Loucy (cell line): ENCODE measurements at regions not wholly inside any gene's neighbourhood (a gene's known extent, or its start where the extent isn't known, plus 50 kb on each side); places are given as distances from the start of the nearest gene placed in this dataset.
"Not testable (repeated sequence)": the region's sequence is repeated elsewhere in the genome, so short reads cannot be mapped to it uniquely, and the experiment has no call there.

Experiments used
- H2AFZ ChIP-seq: fragments of 200-600 bp; sonication (generic); 2 replicates; pipeline ENCODE4 v1.6.0; 2016; ENCODE audit warnings: antibody characterized with exemption, mild to moderate bottlenecking, low read length, moderate library complexity
- H3F3A ChIP-seq: fragments of 200-600 bp; 2 replicates; pipeline ENCODE4 v1.6.0; 2016; ENCODE audit warnings: antibody characterized with exemption, low read depth, mild to moderate bottlenecking
- H3K27me3 ChIP-seq: fragments of 200-600 bp; sonication (generic); 2 replicates; pipeline ENCODE4 v1.6.1; 2014; ENCODE audit warnings: low read length, mild to moderate bottlenecking; ENCODE audit not compliant: insufficient read depth, poor library complexity, severe bottlenecking
- H3K36me3 ChIP-seq: fragments of 200-600 bp; sonication (generic); 2 replicates; pipeline ENCODE4 v1.6.1; 2016; ENCODE audit warnings: low read length; ENCODE audit not compliant: insufficient read depth
- H3K4me1 ChIP-seq: fragments of 200-600 bp; sonication (generic); 2 replicates; pipeline ENCODE4 v1.5.1; 2014; ENCODE audit warnings: low read length, mild to moderate bottlenecking; ENCODE audit not compliant: insufficient read depth, poor library complexity, severe bottlenecking
- H3K4me2 ChIP-seq: fragments of 200-600 bp; sonication (generic); 2 replicates; pipeline ENCODE4 v1.6.0; 2014; ENCODE audit warnings: antibody characterized with exemption, low read length, low read depth, mild to moderate bottlenecking; ENCODE audit not compliant: poor library complexity, severe bottlenecking
- H3K4me3 ChIP-seq: fragments of 200-600 bp; sonication (generic); 2 replicates; pipeline ENCODE4 v1.5.1; 2014; ENCODE audit warnings: low read length, mild to moderate bottlenecking, mixed read lengths; ENCODE audit not compliant: poor library complexity, severe bottlenecking
- H3K79me2 ChIP-seq: fragments of 200-600 bp; sonication (generic); 2 replicates; pipeline ENCODE4 v1.6.1; 2014; ENCODE audit warnings: low read length; ENCODE audit not compliant: insufficient read depth
- H3K9ac ChIP-seq: fragments of 200-600 bp; sonication (generic); 2 replicates; pipeline ENCODE4 v1.6.0; 2014; ENCODE audit warnings: mild to moderate bottlenecking, low read depth, low read length, moderate library complexity; ENCODE audit not compliant: poor library complexity, severe bottlenecking
- H3K9me2 ChIP-seq: fragments of 200-600 bp; sonication (generic); replicated peaks from 2 replicates; pipeline ENCODE4 v1.6.1; 2016; ENCODE audit warnings: low read depth, low read length, mixed read lengths
- H3K9me3 ChIP-seq: fragments of 200-600 bp; sonication (generic); 2 replicates; pipeline ENCODE4 v1.6.1; 2014; ENCODE audit warnings: mild to moderate bottlenecking, antibody characterized with exemption, low read length, low read depth; ENCODE audit not compliant: insufficient read depth
- H4K20me1 ChIP-seq: fragments of 200-600 bp; sonication (generic); 2 replicates; pipeline ENCODE4 v1.6.0; 2014; ENCODE audit warnings: antibody characterized with exemption, low read length, mild to moderate bottlenecking; ENCODE audit not compliant: insufficient read depth, poor library complexity, severe bottlenecking
- EZH2phosphoT487 ChIP-seq: fragments of 200-600 bp; IDR thresholded peaks from 2 replicates; pipeline ENCODE4 v1.6.1; 2018; ENCODE audit warnings: antibody characterized with exemption, mild to moderate bottlenecking, moderate library complexity, borderline replicate concordance
- TF ChIP-seq, protein P1 (sequence below): fragments of 200-600 bp; sonication (generic); conservative IDR thresholded peaks from 2 replicates; pipeline ENCODE4 v1.5.1; 2014; ENCODE audit warnings: mild to moderate bottlenecking, antibody characterized with exemption, low read length

DNA sequence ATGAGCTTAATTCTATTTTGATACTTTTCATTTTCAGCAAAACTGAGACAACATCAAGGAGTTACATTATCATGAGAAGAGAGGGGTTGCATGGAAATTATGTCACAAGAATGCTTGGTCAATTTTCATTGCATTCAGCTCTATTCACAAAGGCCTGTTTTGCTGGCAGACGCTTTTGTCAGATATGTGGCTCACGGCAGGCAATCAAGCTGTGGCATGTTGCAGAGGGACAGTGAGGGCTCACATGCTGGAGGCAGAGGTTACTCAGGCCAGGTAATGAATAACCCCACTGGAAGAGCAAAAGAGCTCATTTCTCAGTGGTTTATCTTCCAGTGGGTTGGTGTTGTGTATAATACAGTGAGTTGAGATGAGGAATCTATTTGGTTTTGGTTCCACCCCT, 98.7 kb upstream of the RBFOX1 start:
- Histone ChIP-seq H3K4me1 (no peaks in the 10 kb centered on the region), H3K9me2 (no peaks in the 10 kb centered on the region), H2AFZ (no peak overlapping the region), H3K79me2 (no peaks in the 10 kb centered on the region), H3K9ac (no peak overlapping the region), H4K20me1 (no peaks in the 10 kb centered on the region), H3F3A (no peaks in the 10 kb centered on the region), H3K36me3 (no peaks in the 10 kb centered on the region), H3K4me3 (no peak overlapping the region), H3K9me3 (no peaks in the 10 kb centered on the region), H3K4me2 (no peak overlapping the region), H3K27me3 (no peaks in the 10 kb centered on the region)
- TF ChIP-seq EZH2phosphoT487 = no peak
- TF ChIP-seq, protein P1, sequence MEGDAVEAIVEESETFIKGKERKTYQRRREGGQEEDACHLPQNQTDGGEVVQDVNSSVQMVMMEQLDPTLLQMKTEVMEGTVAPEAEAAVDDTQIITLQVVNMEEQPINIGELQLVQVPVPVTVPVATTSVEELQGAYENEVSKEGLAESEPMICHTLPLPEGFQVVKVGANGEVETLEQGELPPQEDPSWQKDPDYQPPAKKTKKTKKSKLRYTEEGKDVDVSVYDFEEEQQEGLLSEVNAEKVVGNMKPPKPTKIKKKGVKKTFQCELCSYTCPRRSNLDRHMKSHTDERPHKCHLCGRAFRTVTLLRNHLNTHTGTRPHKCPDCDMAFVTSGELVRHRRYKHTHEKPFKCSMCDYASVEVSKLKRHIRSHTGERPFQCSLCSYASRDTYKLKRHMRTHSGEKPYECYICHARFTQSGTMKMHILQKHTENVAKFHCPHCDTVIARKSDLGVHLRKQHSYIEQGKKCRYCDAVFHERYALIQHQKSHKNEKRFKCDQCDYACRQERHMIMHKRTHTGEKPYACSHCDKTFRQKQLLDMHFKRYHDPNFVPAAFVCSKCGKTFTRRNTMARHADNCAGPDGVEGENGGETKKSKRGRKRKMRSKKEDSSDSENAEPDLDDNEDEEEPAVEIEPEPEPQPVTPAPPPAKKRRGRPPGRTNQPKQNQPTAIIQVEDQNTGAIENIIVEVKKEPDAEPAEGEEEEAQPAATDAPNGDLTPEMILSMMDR = no peak

DNA sequence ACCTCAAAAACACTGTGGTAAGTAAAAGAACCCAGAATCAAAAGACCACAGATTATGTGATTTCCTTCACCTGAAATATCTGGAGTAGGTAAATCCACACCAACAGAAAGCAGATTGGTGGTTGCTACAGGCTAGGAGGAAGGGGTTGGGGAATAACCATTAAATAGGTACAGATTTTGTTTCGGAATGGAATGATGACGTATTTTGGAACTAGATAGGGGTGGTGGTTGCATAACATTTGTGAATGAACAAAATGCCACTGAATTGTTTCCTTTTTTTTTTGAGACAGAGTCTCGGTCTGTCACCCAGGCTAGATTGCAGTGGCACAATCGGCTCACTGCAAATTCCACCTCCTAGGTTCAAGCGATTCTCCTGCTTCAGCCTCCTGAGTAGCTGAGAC, 100.9 kb upstream of the RBFOX1 start:
- H3K27me3 ChIP-seq = no peaks in the 10 kb centered on the region
- H3K4me2 ChIP-seq = no peak overlapping the region
- no peak overlapping the region for H3K9ac ChIP-seq
- no peaks in the 10 kb centered on the region for H4K20me1 ChIP-seq
- no peaks in the 10 kb centered on the region for H3K9me2 ChIP-seq
- no peak for TF ChIP-seq EZH2phosphoT487
- TF ChIP-seq, protein P1 = no peak
- no peaks in the 10 kb centered on the region for H3K4me1 ChIP-seq
- no peak overlapping the region for H3K4me3 ChIP-seq
- H2AFZ ChIP-seq = no peak overlapping the region
- no peaks in the 10 kb centered on the region for H3K36me3 ChIP-seq
- H3K79me2 ChIP-seq = no peaks in the 10 kb centered on the region
- no peaks in the 10 kb centered on the region for H3F3A ChIP-seq
- H3K9me3 ChIP-seq = no peaks in the 10 kb centered on the region

DNA sequence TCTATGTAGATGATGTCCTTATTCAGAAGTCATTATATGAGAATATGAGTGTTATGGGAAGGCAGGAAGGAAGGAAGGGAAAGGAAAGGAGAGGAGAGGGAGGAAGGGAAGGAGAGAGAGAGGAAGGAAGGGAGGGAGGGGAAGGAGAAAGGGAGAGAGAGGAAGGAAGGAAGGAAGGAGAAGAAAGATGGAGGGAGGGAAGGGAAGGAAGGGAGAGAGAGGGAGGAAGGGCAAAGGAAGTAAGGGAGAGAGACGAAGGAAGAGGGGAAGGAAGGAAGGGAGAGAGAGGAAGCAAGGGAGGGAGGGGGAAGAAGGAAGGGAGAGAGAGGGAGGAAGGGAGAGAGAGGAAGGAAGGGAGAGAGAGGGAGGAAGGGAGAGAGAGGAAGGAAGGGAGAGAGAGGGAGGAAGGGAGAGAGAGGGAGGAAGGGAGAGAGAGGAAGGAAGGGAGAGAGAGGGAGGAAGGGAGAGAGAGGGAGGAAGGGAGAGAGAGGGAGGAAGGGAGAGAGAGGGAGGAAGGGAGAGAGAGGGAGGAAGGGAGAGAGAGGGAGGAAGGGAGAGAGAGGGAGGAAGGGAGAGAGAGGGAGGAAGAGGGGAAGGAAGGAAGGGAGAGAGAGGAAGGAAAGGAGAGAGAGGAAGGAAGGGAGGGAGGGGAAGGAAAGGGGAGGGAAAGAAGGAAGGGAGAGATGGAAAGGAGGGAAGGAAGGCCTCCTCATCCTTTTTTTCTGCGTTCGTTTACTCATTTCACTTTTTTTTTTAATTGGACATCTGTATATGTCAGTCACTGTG, 103.0 kb upstream of the RBFOX1 start:
- H3K9ac ChIP-seq, H2AFZ ChIP-seq, H3K9me3 ChIP-seq, H3K27me3 ChIP-seq, H3K36me3 ChIP-seq, H3K9me2 ChIP-seq, H3K4me2 ChIP-seq, H3F3A ChIP-seq, H4K20me1 ChIP-seq, H3K79me2 ChIP-seq, H3K4me1 ChIP-seq, H3K4me3 ChIP-seq: not testable (repeated sequence)

DNA sequence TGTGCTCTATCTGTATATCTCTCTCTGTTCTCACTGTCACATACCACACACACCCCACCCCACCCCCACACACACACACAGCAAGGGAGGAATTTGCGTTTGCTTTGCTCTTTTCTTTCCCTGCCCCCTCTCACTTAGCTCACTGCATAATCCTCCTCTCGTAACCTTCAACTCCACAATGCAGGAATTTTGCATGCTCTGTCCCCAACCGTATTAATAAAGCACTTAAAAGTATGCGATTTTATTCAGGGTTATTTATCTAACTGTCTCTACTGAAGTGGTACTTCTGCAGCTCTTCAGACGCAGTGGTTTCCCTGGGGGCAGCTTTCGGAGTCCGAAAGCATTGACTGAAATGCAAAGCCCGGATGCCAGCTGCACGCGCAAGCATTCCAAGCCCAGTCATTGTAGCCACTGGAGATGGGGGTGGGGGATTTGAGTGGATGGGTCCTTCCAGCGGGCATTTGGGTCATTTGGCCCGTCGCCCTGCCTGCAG, 105.4 kb upstream of the RBFOX1 start:
- Histone ChIP-seq H3K36me3 (no peaks in the 10 kb centered on the region), H3F3A (no peaks in the 10 kb centered on the region), H3K9me2 (no peaks in the 10 kb centered on the region), H3K4me2 (no peak overlapping the region), H3K9ac (no peak overlapping the region), H3K4me3 (no peak overlapping the region), H2AFZ (no peak overlapping the region), H3K9me3 (no peaks in the 10 kb centered on the region), H3K4me1 (no peaks in the 10 kb centered on the region), H3K79me2 (no peaks in the 10 kb centered on the region), H4K20me1 (no peaks in the 10 kb centered on the region), H3K27me3 (no peaks in the 10 kb centered on the region)
- TF ChIP-seq, protein P1 = no peak
- no peak for TF ChIP-seq EZH2phosphoT487
